ENCODE measurements at regions not wholly inside any gene's neighbourhood (a gene's known extent, or its start where the extent isn't known, plus 50 kb on each side); places are given as distances from the start of the nearest gene placed in this dataset.

DNA sequence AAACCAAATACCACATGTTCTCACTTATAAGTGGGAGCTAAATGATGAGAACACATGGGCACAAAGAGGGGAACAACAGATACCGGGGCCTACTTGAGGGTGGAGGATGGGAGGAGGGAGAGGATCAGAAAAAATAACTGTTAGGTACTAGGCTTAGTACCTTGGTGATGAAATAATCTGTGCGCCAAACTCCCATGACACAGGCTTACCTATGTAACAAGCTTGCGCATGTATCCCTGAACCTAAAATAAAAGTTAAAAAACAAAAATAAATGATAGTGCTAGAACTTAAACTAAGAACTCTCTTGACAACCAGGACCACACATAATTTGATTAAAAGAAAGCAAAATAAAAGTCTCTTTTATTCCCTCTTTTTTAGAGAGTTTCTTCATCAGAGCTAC, 150.6 kb downstream of the CHIC2 start:
- TF ChIP-seq, protein P1, sequence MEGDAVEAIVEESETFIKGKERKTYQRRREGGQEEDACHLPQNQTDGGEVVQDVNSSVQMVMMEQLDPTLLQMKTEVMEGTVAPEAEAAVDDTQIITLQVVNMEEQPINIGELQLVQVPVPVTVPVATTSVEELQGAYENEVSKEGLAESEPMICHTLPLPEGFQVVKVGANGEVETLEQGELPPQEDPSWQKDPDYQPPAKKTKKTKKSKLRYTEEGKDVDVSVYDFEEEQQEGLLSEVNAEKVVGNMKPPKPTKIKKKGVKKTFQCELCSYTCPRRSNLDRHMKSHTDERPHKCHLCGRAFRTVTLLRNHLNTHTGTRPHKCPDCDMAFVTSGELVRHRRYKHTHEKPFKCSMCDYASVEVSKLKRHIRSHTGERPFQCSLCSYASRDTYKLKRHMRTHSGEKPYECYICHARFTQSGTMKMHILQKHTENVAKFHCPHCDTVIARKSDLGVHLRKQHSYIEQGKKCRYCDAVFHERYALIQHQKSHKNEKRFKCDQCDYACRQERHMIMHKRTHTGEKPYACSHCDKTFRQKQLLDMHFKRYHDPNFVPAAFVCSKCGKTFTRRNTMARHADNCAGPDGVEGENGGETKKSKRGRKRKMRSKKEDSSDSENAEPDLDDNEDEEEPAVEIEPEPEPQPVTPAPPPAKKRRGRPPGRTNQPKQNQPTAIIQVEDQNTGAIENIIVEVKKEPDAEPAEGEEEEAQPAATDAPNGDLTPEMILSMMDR (IDR thresholded peaks at IDR 0.05; ENCODE audit: borderline replicate concordance, extremely low read depth, low read length, poor library complexity, severe bottlenecking): no peak
- TF ChIP-seq EZH2 (IDR thresholded peaks at IDR 0.05; ENCODE audit: borderline replicate concordance, low read depth, low read length, severe bottlenecking): no peak
